GM21576 (cell line): ENCODE measurements at regions not wholly inside any gene's neighbourhood (a gene's known extent, or its start where the extent isn't known, plus 50 kb on each side); places are given as distances from the start of the nearest gene placed in this dataset.

Experiments used
- ATAC-seq: cut with Tn5 transposase; IDR thresholded peaks from one replicate; pipeline ENCODE4 v1.9.1; 2021; ENCODE audit warnings: mild to moderate bottlenecking, moderate library complexity; ENCODE audit not compliant: unreplicated experiment

DNA sequence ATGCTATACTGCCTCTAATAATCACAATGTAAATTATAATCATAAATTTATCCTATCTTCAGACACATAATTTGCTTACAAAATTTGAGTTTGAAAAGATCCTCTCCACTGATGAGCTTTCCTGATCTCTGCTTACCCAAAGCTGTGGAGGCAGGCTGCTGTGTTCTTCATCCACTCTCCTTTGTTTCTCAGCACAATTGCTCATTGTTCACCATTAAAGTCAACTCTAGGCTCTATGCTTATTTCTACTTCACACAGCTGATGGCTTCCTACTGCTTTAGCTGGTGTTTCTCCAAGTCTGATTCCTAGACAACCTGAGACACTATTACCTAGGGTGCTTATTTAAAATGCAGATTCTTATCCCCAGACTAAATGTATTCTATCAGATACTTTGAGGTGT is 319.7 kb downstream of the PCDH18 start:
- ATAC-seq = no peak

DNA sequence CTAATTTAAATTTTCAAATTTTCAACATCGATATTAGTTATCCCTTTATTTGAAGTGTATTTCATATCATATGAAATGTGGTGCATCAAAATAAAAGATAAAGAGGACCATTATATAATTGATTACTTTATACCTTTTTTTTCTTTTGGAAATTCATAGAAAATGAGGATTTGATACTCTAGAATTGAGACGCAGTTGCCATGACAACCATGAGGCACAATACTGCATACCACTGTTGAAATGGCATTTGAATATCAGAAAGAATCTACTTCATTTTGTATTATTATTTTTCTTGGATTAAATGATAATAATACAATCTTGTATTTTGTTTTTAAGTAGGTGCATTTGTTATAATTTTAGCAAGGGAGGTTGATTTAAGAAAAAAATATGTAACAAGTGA is 323.1 kb downstream of the PCDH18 start:
- no peak for ATAC-seq

DNA sequence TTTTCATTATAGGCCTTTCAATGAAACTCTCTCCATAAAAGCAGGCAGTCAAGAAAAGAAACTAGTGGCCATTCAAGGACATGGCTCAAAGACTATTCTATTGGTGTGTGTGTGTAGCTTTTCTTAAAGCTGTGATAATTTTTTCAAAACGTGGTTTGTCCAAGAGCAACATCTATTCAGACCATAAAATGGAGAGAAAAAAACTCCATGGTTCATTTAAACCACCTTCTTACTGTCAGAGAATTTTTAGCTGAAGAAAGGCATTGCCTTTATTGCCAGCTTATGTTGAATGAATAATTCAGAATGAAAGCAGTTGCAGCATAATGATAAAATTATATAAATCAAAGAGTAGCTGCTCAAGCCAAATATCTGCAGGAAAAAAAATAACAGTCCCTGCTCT is 325.5 kb downstream of the PCDH18 start:
- ATAC-seq = no peak

DNA sequence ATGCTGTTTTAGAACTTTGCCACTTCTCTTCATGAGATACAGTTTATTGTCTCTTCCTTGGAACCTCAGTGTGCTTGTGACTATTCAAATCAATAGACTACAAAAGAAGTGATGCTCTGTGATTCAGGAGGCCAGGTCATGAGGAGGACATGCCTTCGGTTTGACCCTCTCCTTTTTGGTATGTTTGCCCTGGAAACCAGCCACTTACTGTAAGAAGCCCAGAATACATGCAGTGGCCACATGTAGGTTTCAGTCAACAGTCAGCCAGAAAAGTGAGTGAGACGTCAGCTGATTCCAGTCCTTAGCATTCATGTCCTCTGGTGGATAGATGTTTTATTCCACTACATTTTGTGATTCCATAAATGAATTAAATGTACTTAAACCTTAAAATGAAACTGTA is 328.7 kb downstream of the PCDH18 start:
- no peak for ATAC-seq

DNA sequence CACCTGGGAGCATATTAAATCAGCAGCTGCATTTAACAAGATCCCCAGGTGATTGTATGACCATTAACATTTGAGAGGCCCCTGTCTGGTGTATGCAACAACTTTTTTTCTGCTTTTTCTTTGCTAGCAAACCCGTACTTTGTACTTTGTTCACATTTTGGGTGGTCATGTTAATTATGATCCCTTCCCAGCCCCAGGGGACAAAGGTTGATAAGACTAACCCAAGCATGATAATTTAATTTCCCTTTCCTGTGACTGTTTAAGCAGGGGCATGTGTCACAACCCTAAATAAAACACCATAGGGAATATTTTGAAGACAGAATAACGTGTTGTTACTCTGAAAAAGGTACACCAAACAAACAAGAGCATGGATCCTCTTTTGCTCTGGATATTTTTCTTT is 332.0 kb downstream of the PCDH18 start:
- ATAC-seq = no peak

DNA sequence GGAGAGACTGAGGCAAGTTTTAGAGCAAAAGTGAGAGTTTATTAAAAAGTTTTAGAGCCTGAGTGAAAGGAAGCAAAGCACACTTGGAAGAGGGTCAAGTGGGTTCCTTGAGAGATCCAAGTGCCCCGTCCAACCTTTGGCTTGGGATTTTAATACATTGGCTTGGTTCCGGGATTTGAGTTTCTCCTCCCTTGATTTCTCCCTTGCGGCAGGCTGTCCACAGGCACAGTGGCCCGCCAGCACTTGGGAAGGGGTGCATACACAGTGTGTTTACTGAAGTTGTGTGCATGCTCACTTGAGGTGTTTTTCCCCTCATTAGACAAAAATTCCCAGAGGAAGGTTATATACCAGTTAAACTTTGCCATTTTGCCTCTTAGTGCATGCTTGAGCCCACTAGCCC is 333.5 kb downstream of the PCDH18 start:
- ATAC-seq = no peak

DNA sequence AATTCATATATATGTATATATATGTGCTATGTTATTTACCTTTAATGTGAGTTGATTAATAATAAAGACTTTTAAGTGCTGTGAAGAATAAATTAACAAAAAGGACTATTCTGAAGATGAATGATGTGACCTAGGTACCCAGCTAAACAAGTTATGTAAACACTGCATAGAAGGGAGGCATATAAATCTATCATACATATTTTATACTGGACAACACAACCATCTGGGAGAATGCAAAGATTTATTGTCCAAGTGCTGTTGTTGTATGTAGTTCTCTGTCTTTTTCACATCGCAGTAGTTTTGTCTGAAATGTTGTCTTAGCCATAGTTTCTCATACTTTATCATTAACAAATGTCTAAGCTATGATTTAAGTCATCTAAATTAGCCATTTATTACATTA is 337.6 kb downstream of the PCDH18 start:
- no peak for ATAC-seq

DNA sequence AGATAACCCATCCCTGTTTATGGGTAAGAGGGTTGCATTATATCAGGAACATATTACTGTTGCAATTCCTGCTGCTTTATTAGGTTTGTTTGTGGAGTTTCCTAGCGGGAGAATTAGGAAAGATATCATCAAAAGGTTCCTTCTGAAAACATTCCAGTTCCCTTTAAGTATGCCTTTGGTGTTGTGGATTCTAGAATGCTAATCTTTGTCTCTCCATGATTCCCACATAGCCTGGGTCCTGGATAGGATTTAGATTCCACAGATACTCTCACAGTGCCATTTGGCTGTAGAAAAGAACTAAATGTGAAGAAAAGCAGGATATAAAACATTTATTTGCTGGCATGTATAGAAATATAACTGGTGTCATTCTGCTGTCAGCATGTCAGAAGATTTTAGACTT is 338.7 kb downstream of the PCDH18 start:
- no peak for ATAC-seq

DNA sequence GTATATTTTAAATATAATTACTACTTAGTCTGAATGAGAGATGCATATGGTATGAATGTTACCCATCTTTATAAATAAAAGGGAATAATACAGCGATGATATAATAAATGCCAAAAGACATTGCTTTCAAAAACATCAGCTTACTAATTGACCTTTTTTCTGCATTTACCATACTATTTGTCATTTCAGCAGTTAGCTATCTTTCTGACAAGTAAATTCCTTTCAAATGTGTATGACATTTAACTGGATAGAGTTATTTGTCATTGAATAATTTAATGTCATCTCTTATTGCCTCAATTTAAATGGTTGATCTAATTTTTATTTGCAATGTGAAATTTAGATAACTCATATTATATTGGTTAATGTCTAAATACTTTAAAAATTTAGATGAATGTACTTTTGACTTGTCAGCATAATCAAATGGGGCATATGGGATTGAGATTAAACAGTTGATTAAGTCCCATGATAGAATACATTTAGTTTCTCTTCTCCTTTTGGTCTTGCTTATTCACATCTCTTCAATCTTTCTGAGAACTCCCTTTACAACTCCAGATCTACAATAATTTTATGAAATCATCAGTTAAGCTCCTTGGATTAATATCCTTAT is 350.9 kb downstream of the PCDH18 start:
- ATAC-seq = no peak

DNA sequence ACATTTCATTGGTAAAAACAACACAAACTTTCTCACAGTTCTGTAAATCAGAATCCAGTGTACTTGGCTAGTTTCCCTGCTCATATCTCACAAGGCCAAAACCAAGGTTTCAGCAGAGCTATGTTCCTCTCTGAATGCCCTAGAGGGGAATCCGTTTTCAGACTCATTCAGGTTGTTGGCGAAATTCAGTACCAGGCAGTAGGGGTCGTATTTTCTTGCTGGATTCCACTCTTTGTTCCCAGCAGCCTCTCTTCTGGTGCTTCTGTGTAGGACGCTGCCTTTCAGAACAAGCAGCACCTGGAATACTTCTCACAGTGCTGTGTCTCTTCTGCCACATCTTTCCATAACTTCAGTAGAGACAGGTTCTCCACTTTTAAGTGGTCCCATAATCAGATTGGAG is 351.9 kb downstream of the PCDH18 start:
- ATAC-seq = no peak

DNA sequence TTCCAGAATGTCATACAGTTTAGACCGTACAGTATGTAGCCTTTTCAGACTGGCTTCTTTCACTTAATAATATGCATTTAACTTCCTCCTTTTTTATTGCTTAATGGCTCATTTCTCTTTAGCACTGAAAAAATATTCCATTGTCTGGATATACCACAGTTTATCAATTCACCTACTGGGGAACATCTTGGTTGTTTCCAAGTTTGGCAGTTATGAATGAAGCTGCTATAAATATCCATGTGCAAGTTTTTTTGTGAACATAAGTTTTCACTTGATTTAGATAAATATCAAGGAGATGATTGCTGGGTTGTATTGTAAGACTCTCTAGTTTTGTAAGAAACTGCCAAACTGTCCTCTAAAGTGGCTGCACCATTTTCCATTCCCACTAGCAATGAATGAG is 375.5 kb downstream of the PCDH18 start:
- ATAC-seq = no peak

DNA sequence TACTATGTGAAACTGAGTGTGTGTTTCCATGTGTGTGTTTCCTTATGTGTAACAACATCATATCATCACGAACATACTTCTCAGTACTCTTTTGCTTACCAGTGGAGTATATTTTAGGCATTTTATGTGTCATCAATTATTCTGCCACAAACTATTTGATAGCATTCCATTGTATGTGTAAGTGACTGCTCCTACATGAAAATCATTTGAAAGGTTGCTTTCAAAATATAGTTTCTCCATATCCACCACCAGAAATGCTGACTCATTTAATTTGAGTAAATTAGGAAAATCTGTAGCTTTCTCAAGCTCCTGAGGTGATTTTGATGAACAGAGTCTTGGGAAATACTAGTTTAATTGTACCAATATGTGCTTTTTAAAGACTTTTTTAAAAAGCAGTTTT is 376.2 kb downstream of the PCDH18 start:
- no peak for ATAC-seq

DNA sequence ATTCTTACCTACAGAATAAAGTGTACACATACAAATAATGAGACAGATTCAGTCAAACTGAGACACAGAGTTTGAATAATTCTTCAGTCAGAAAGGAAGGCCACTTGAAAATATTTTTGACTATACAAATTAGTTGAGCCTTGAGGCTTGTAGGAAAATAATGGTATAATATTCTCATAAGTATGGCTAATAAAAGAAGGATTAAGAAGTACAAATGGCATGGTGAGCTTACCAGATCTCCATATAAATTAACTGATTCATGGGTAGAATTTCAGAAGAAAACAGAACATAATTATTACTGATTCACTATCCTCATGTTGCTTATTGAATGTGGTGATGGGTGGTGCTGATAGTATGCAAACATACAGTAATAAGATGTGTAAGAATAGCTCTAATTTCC is 401.1 kb downstream of the PCDH18 start:
- ATAC-seq = no peak

DNA sequence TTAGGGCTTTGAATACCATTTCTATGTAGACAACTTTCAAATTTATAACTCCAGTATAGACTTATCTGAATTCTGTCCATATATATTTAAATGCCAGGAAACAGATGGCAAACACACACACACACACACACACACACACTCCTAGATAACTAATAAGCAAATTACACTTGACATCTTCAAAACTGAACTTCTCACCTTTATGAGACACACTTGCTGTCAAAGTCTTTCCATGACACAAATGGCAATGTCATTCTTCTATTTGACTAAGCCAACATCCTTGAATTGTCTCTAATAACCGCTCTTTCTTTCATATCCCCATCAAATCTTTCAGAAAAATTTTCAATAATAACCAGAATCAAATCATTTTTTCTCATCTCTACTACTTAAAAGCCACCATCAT is 402.4 kb downstream of the PCDH18 start:
- ATAC-seq = no peak

DNA sequence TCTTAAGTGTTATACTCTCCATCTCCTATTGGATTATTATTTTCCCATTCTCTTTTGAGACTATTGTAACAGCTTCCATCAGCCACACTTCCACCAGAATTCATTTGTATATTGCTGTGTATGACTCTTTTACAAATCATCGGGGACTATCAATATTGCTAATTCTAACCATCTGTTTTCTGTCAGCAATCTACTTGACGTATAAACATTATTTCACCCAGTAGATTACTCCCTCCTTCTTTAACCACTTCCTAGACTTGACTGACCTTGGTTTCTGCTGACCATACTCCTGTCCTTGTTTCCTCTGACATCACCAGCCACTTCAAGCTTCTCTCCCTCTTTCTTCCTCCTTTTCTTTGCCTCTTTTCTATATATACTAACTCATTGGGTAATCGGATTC is 402.9 kb downstream of the PCDH18 start:
- no peak for ATAC-seq

DNA sequence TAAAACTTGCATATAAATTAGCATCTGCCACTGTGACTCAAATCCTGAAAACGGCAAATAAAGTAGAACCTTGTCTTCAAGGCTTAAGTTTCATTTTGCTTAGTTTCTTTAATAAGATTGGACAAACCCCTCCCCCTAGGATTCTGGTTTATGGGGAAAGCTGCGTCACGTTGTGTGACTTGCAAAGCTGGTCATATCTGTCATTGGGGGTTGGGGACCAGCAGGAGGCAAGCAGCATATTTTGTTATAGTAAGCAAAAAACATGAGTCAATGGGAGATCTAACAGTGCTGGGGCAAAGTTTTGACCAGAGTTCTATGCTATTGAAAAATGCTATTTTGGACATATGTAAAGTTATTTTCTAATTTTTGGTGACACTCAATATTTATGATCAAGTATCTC is 407.3 kb downstream of the PCDH18 start:
- no peak for ATAC-seq

DNA sequence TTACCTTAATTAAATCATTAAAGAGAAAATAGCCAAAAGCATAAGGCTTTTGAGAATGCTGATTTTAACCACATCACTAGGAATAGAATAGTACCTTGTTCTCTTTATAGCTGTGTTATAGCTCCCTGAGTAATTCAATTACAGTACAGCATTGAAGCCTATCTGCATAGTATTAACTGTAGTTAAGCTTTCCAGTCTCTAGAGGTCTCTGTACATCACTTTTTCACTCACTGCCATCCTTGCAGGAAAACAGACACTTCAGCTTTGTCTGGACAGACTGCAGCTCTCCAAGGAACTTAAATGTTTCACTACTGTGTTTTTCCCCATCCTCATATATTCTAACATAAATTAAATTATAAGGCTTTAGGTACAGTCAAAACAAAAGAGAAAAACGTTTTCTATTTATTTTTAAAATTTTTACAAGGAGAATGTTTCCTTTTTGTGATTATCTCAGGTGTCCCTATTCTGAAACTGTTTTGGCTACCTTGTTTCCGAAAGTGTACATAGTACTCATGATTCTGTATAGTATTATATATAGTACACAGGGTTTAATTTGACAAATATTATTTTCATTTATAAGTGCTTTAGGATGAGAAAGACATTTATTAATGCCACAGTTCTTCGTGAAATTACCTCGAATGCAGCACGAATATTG is 407.9 kb downstream of the PCDH18 start:
- ATAC-seq = peak; percentile 84

DNA sequence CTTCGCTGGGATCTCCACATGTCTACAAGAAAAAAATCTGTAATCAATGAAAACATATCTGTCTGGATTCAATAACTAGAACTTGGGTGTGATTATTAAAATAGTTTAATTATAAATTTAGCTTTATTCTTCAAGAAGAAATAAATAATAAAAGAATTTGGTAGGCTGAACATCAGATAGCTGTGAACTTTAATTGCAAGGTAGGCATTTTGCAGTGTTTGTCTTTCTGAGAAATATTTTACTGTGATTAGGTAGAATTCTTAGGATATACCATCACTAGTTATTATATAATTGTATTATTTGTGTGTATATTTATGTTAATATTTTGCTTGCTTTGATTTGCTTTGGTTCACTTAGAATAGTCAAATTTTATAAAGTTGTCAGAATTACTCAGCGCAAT is 409.4 kb downstream of the PCDH18 start:
- ATAC-seq = no peak

DNA sequence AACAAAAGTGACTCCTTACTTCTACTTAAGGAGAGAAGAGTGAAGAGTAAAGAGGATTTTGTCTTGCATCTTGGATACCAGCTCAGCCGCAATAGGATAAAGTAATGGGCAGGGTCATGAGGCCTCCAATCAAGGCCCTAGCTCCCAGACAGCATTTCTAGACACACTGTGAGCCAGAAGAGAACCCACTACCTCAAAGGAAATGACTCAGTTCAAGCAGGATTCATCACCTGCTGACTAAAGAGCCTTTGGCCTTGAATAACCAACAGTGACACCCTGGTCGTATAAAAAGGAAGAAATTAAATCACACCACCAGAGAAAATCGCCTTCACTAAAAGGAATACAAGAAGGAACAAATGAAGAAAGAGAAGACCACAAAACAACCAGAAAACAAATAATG is 416.1 kb downstream of the PCDH18 start:
- ATAC-seq = no peak

DNA sequence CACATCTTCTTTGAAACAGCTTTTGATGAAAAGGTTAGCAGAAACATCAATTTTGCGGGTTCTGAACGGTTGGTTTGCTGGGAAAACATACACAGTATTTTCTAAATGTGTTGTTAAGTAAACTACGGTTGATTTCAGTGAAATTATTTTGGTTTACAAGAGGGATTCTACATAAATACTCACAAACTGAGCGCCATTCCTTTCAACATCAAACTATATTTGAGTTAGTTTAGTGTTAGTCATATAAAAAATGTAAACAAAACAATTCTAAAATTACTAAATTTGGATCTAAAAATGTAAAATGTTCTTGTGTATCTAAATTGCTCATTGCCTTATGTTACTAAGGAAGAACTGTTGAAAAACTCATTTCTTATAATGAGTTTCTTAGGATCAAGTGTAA is 425.6 kb downstream of the PCDH18 start:
- ATAC-seq = no peak

DNA sequence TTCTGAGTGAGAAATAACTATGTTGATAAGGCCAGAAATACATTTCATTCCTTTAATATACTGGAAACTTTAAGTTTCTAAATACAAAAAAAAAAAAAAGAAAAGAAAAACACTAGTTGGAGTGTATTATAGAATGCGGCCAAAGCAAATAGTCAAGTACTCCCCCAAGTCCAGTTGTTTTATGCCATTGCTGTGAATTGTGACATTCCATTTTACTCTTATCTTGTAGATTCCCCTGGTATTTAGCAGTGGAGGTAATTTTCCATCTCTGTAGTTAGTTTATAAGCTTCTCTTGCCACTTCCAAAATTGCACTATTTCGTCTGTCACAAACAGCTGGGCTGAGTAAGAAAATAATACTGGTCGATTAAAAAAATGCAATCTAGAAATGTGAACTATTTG is 426.0 kb downstream of the PCDH18 start:
- no peak for ATAC-seq

DNA sequence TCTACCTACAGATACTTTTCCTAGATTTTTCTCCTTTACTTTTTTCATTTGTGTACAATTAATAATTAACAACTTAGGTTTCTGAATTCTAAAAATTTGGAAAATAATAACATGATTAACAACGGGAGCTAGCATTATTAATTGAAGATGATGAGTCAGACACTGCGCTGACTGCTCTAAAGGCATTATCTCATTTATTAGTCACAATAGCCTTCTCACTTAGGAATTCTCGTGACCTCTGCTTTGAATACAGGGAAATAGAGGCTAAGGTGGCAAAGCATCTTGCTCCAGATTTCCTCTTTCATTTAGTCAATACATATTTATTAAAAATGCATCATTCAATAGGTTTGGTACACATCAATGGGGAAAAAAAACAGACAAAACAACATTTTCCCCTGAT is 441.3 kb downstream of the PCDH18 start:
- no peak for ATAC-seq

DNA sequence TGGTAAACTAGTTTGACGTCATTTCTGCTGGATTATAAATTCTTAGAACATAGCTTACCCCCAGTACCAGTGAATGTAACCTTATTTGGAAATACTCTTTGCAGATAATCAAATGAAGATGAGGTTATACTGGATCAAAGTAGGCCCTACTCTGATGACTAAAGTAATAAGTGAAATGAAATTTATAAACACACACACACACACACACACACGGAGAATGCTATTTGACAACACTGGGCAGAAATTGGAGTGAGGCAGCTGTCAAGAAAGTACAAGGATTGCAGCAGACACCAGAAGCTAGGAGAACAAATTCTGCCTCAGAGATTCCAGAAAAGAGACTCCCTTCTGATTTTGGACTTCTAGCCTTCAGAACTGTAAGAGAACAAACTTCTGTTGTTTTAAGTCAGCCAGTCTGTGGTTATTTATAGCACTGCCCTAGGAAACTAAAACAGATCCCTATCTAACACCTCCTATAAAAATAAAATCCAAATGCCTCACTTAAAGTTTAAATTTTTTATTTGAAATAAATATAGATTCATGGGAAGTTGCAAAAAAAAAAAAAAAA is 448.6 kb downstream of the PCDH18 start:
- no peak for ATAC-seq
